NCI-H1436 (cell line): ENCODE measurements at regions not wholly inside any gene's neighbourhood (a gene's known extent, or its start where the extent isn't known, plus 50 kb on each side); places are given as distances from the start of the nearest gene placed in this dataset.
"Not testable (repeated sequence)": the region's sequence is repeated elsewhere in the genome, so short reads cannot be mapped to it uniquely, and the experiment has no call there.

ENCODE experiments used
- DNase-seq: peaks from one replicate; lab custom pipeline; 2025; lab: John Stamatoyannopoulos, UW

- no peak for DNase-seq
Observed at GRCh38 chr22:22193923-22194322, 50.7 kb upstream of the VPREB1 start.

GRCh38 chr22:22193462-22193861, 51.1 kb upstream of the VPREB1 start:
- DNase-seq: not testable (repeated sequence)

GRCh38 chr22:22193006-22193405, 51.6 kb upstream of the VPREB1 start:
- DNase-seq: not testable (repeated sequence)

- not testable (repeated sequence) for DNase-seq
Observed at GRCh38 chr22:22189796-22190195, 54.8 kb upstream of the VPREB1 start.

- not testable (repeated sequence) for DNase-seq
Observed at GRCh38 chr22:22187863-22188262, 56.7 kb upstream of the VPREB1 start.

GRCh38 chr22:22187299-22187698, 57.3 kb upstream of the VPREB1 start:
- DNase-seq: no peak

- no peak for DNase-seq
Observed at GRCh38 chr22:22185844-22186499, 58.6 kb upstream of the VPREB1 start.

GRCh38 chr22:22185217-22185616, 59.4 kb upstream of the VPREB1 start:
- no peak for DNase-seq

GRCh38 chr22:22184277-22184807, 60.2 kb upstream of the VPREB1 start:
- DNase-seq: no peak

- no peak for DNase-seq
Observed at GRCh38 chr22:22182990-22183264, 61.7 kb upstream of the VPREB1 start.

- no peak for DNase-seq
Observed at GRCh38 chr22:22182218-22182989, 62.2 kb upstream of the VPREB1 start.

GRCh38 chr22:22181341-22181850, 63.2 kb upstream of the VPREB1 start:
- DNase-seq: no peak

- DNase-seq: no peak
Observed at GRCh38 chr22:22180738-22181285, 63.8 kb upstream of the VPREB1 start.

- DNase-seq: no peak
Observed at GRCh38 chr22:22179858-22180257, 64.7 kb upstream of the VPREB1 start.

GRCh38 chr22:22178992-22179391, 65.6 kb upstream of the VPREB1 start:
- no peak for DNase-seq

GRCh38 chr22:22178355-22178965, 66.1 kb upstream of the VPREB1 start:
- DNase-seq: no peak

GRCh38 chr22:22176929-22177616, 67.5 kb upstream of the VPREB1 start:
- DNase-seq: no peak

- not testable (repeated sequence) for DNase-seq
Observed at GRCh38 chr22:22172896-22173628, 71.5 kb upstream of the VPREB1 start.

- DNase-seq: no peak
Observed at GRCh38 chr22:22171357-22172218, 73.0 kb upstream of the VPREB1 start.

GRCh38 chr22:22169923-22170322, 74.7 kb upstream of the VPREB1 start:
- no peak for DNase-seq
